ENCODE measurements at regions not wholly inside any gene's neighbourhood (a gene's known extent, or its start where the extent isn't known, plus 50 kb on each side); places are given as distances from the start of the nearest gene placed in this dataset.

DNA sequence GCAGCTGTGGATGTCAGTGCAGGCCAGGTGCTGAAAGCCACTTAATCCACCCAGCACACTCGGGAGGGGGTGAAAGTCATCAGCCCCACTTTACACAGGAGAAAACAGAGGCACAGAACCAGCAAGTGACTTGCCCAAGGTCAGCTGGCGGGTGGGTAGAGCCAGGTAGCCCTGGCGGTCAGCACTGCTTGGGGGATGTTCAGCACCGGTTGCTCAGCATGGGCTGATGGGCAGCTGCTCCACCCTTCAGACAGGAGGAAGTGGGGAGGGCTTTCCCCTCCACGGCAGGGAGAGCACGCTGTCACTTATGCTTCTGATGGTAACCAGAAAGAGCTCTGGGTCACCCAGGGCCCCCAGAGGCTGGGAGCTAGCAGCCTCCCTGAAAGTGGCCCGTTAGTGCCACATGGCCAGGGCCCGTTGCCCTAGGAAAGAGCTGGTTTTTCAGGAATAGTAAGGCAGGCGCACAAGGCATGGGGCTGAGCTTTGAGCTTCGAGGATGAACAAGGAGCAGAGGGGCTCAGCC, 417.9 kb downstream of the CTTN start:
- TF ChIP-seq POLR2AphosphoS5 (IDR thresholded peaks at IDR 0.05) (no peak), EZH2 (IDR thresholded peaks at IDR 0.05; ENCODE audit: borderline replicate concordance, insufficient read depth, low read length, poor library complexity, severe bottlenecking) (no peak), EP300 (conservative IDR thresholded peaks at IDR 0.05; ENCODE audit: poor library complexity, severe bottlenecking) (no peak), MXI1 (conservative IDR thresholded peaks at IDR 0.05; ENCODE audit: poor library complexity, severe bottlenecking) (no peak), RAD21 (conservative IDR thresholded peaks at IDR 0.05) (no peak)
- TF ChIP-seq, protein P1, sequence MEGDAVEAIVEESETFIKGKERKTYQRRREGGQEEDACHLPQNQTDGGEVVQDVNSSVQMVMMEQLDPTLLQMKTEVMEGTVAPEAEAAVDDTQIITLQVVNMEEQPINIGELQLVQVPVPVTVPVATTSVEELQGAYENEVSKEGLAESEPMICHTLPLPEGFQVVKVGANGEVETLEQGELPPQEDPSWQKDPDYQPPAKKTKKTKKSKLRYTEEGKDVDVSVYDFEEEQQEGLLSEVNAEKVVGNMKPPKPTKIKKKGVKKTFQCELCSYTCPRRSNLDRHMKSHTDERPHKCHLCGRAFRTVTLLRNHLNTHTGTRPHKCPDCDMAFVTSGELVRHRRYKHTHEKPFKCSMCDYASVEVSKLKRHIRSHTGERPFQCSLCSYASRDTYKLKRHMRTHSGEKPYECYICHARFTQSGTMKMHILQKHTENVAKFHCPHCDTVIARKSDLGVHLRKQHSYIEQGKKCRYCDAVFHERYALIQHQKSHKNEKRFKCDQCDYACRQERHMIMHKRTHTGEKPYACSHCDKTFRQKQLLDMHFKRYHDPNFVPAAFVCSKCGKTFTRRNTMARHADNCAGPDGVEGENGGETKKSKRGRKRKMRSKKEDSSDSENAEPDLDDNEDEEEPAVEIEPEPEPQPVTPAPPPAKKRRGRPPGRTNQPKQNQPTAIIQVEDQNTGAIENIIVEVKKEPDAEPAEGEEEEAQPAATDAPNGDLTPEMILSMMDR (IDR thresholded peaks at IDR 0.05; ENCODE audit: poor library complexity, severe bottlenecking) = no peak
